Prostate gland (tissue), 2 donors: ENCODE measurements at regions not wholly inside any gene's neighbourhood (a gene's known extent, or its start where the extent isn't known, plus 50 kb on each side); places are given as distances from the start of the nearest gene placed in this dataset.

ENCODE experiments used
- CTCF ChIP-seq, 4 experiments: fragments of 200-600 bp in 2 of 4; fragments of 450-650 bp in 2 of 4; sonication (generic) in 2 of 4; IDR thresholded peaks; 1 replicate in 3 of 4; 2 replicates in 1 of 4; pipeline ENCODE4 v1.5.1; 2016 to 2019; ENCODE audit warnings: antibody characterized with exemption in 4 of 4, mild to moderate bottlenecking in 2 of 4, moderate library complexity in 2 of 4
- POLR2A ChIP-seq: fragments of 450-650 bp; IDR thresholded peaks from one replicate; pipeline ENCODE4 v1.6.1; 2016; ENCODE audit warnings: antibody characterized with exemption, mild to moderate bottlenecking

- TF ChIP-seq POLR2A (no peak), CTCF (IDR thresholded peaks at IDR 0.05) (no peak)
These were observed 165.9 kb downstream of the KTN1 start for GRCh38 chr14:55745906-55746305.
